DMS153 (cell line): ENCODE measurements at regions not wholly inside any gene's neighbourhood (a gene's known extent, or its start where the extent isn't known, plus 50 kb on each side); places are given as distances from the start of the nearest gene placed in this dataset.

ENCODE experiments used
- DNase-seq: peaks from one replicate; lab custom pipeline; 2025; lab: John Stamatoyannopoulos, UW

GRCh38 chr10:4343873-4344272 lies 482.1 kb upstream of the AKR1E2 start:
- DNase-seq, result no peak

- no peak for DNase-seq
These were observed 482.9 kb upstream of the AKR1E2 start for GRCh38 chr10:4343091-4343490.

GRCh38 chr10:4338768-4339167 lies 487.2 kb upstream of the AKR1E2 start:
- no peak for DNase-seq

- no peak for DNase-seq
These were observed 488.4 kb upstream of the AKR1E2 start for GRCh38 chr10:4337563-4337962.

GRCh38 chr10:4334871-4335270 lies 491.1 kb upstream of the AKR1E2 start:
- DNase-seq, result no peak

- DNase-seq, result no peak
These were observed 492.0 kb upstream of the AKR1E2 start for GRCh38 chr10:4334015-4334414.

GRCh38 chr10:4333459-4333894 lies 492.5 kb upstream of the AKR1E2 start:
- no peak for DNase-seq

- no peak for DNase-seq
These were observed 493.1 kb upstream of the AKR1E2 start for GRCh38 chr10:4332764-4333458.

- DNase-seq, result no peak
These were observed 494.9 kb upstream of the AKR1E2 start for GRCh38 chr10:4331150-4331549.

- no peak for DNase-seq
These were observed 495.4 kb upstream of the AKR1E2 start for GRCh38 chr10:4330636-4331035.

GRCh38 chr10:4329225-4329624 lies 496.8 kb upstream of the AKR1E2 start:
- no peak for DNase-seq

GRCh38 chr10:4326647-4327046 lies 499.4 kb upstream of the AKR1E2 start:
- DNase-seq, result no peak

GRCh38 chr10:4319870-4320367 lies 506.1 kb upstream of the AKR1E2 start:
- no peak for DNase-seq

- DNase-seq, result no peak
These were observed 509.7 kb upstream of the AKR1E2 start for GRCh38 chr10:4316161-4316810.

GRCh38 chr10:4315551-4315950 lies 510.5 kb upstream of the AKR1E2 start:
- no peak for DNase-seq

GRCh38 chr10:4313051-4313450 lies 513.0 kb upstream of the AKR1E2 start:
- DNase-seq, result no peak

- no peak for DNase-seq
These were observed 513.8 kb upstream of the AKR1E2 start for GRCh38 chr10:4312051-4312835.

GRCh38 chr10:4310172-4310571 lies 515.8 kb upstream of the AKR1E2 start:
- DNase-seq, result no peak

- no peak for DNase-seq
These were observed 518.1 kb upstream of the AKR1E2 start for GRCh38 chr10:4307910-4308309.

GRCh38 chr10:4306871-4307270 lies 519.1 kb upstream of the AKR1E2 start:
- DNase-seq, result no peak

GRCh38 chr10:4303045-4303444 lies 518.0 kb upstream of the KLF6 start:
- DNase-seq, result no peak

- no peak for DNase-seq
These were observed 516.5 kb upstream of the KLF6 start for GRCh38 chr10:4301291-4302045.
